Right ventricle myocardium inferior (tissue), 1 donor: ENCODE measurements at regions not wholly inside any gene's neighbourhood (a gene's known extent, or its start where the extent isn't known, plus 50 kb on each side); places are given as distances from the start of the nearest gene placed in this dataset.
A peak's percentile ranks its signal among the peaks of the same experiment; 100 is the strongest.
"Not testable (repeated sequence)": the region's sequence is repeated elsewhere in the genome, so short reads cannot be mapped to it uniquely, and the experiment has no call there.

Experiments used
- ATAC-seq: fragments of 200-7000 bp; cut with Tn5 transposase; one replicate; pipeline ENCODE4 v1.9.1; 2020; ENCODE audit warnings: mild to moderate bottlenecking, moderate library complexity
- DNase-seq: peaks from one replicate; pipeline ENCODE4 v3.0.0; 2021; ENCODE audit errors: missing footprints
- intact Hi-C: fragments of 100-400 bp; cut with DNase I; formaldehyde crosslinking; loops from one replicate; pipeline ENCODE4 v1.11.0; 2022
- donor health status: DM: no; HTN: yes; CAD: no; lungs with severe emphysema.

- no peak for ATAC-seq
- intact Hi-C loops: no loop called here
- no peak for DNase-seq
Measured at GRCh38 chr7:69244701-69245100, 353.6 kb upstream of the AUTS2 start.

GRCh38 chr7:69245646-69246045, 352.6 kb upstream of the AUTS2 start:
- no peak for ATAC-seq
- intact Hi-C loops: no loop called here

GRCh38 chr7:69246758-69247157, 351.5 kb upstream of the AUTS2 start:
- intact Hi-C loops: no loop called here
- ATAC-seq (peak; percentile 79), DNase-seq (no peak)

More at GRCh38 chr7:69245646-69246045, 352.6 kb upstream of the AUTS2 start:
- DNase-seq: no peak

- ATAC-seq, DNase-seq, intact Hi-C loops: not testable (repeated sequence)
Measured at GRCh38 chr7:69248382-69248828, 349.9 kb upstream of the AUTS2 start.

- ATAC-seq (no peak), DNase-seq (no peak)
- intact Hi-C loops: no loop called here
Measured at GRCh38 chr7:69250958-69251357, 347.3 kb upstream of the AUTS2 start.

- DNase-seq (no peak), ATAC-seq (no peak)
- intact Hi-C loops: no loop called here
Measured at GRCh38 chr7:69254643-69255042, 343.6 kb upstream of the AUTS2 start.

GRCh38 chr7:69256634-69257081, 341.6 kb upstream of the AUTS2 start:
- intact Hi-C loops: no loop called here
- ATAC-seq (peak; percentile 69), DNase-seq (peak; percentile 79)

- DNase-seq (no peak), ATAC-seq (no peak)
- intact Hi-C loops: no loop called here
Measured at GRCh38 chr7:69257592-69257991, 340.7 kb upstream of the AUTS2 start.

- DNase-seq: no peak
- no peak for ATAC-seq
- intact Hi-C loops: no loop called here
Measured at GRCh38 chr7:69259445-69259844, 338.8 kb upstream of the AUTS2 start.

- intact Hi-C loops: no loop called here
- ATAC-seq: no peak
- no peak for DNase-seq
Measured at GRCh38 chr7:69260023-69260422, 338.3 kb upstream of the AUTS2 start.

GRCh38 chr7:69263550-69263949, 334.7 kb upstream of the AUTS2 start:
- ATAC-seq (no peak), DNase-seq (no peak)
- intact Hi-C loops: no loop called here

GRCh38 chr7:69269806-69270205, 328.5 kb upstream of the AUTS2 start:
- ATAC-seq: no peak
- intact Hi-C loops: no loop called here
- no peak for DNase-seq

- no peak for ATAC-seq
- intact Hi-C loops: no loop called here
Measured at GRCh38 chr7:69272101-69272500, 326.2 kb upstream of the AUTS2 start.

GRCh38 chr7:69276011-69276729, 322.1 kb upstream of the AUTS2 start:
- intact Hi-C loops: no loop called here
- DNase-seq (no peak), ATAC-seq (no peak)

More at GRCh38 chr7:69272101-69272500, 326.2 kb upstream of the AUTS2 start:
- no peak for DNase-seq

- intact Hi-C loops: no loop called here
- no peak for ATAC-seq
Measured at GRCh38 chr7:69277366-69277765, 320.9 kb upstream of the AUTS2 start.

GRCh38 chr7:69282946-69283345, 315.3 kb upstream of the AUTS2 start:
- intact Hi-C loops: no loop called here
- no peak for ATAC-seq

More at GRCh38 chr7:69277366-69277765, 320.9 kb upstream of the AUTS2 start:
- DNase-seq: no peak

GRCh38 chr7:69283421-69283820, 314.9 kb upstream of the AUTS2 start:
- intact Hi-C loops: no loop called here
- DNase-seq (no peak), ATAC-seq (peak; percentile 71)

More at GRCh38 chr7:69282946-69283345, 315.3 kb upstream of the AUTS2 start:
- DNase-seq: no peak

GRCh38 chr7:69285854-69286253, 312.4 kb upstream of the AUTS2 start:
- ATAC-seq: no peak
- no peak for DNase-seq
- intact Hi-C loops: no loop called here

- DNase-seq (no peak), ATAC-seq (no peak)
- intact Hi-C loops: no loop called here
Measured at GRCh38 chr7:69295977-69296376, 302.3 kb upstream of the AUTS2 start.

- intact Hi-C loops: no loop called here
- no peak for DNase-seq
Measured at GRCh38 chr7:69301253-69301652, 297.0 kb upstream of the AUTS2 start.

GRCh38 chr7:69309601-69310000, 288.7 kb upstream of the AUTS2 start:
- DNase-seq: no peak
- intact Hi-C loops: no loop called here
- ATAC-seq: no peak

More at GRCh38 chr7:69301253-69301652, 297.0 kb upstream of the AUTS2 start:
- no peak for ATAC-seq
